HG03060 (cell line): ENCODE measurements at regions not wholly inside any gene's neighbourhood (a gene's known extent, or its start where the extent isn't known, plus 50 kb on each side); places are given as distances from the start of the nearest gene placed in this dataset.
"Not testable (repeated sequence)": the region's sequence is repeated elsewhere in the genome, so short reads cannot be mapped to it uniquely, and the experiment has no call there.

Source experiments
- ATAC-seq: cut with Tn5 transposase; IDR thresholded peaks from one replicate; pipeline ENCODE4 v1.9.1; 2021; ENCODE audit warnings: low read depth, moderate number of reproducible peaks; ENCODE audit not compliant: unreplicated experiment

- ATAC-seq, result no peak
Observed at GRCh38 chr4:82248903-82249632, 124.7 kb downstream of the HNRNPD start.

GRCh38 chr4:82247629-82248028 lies 126.2 kb downstream of the HNRNPD start:
- ATAC-seq, result no peak

- ATAC-seq, result no peak
Observed at GRCh38 chr4:82247171-82247570, 126.6 kb downstream of the HNRNPD start.

GRCh38 chr4:82241534-82241933 lies 132.3 kb downstream of the HNRNPD start:
- ATAC-seq, result no peak

- ATAC-seq, result no peak
Observed at GRCh38 chr4:82240410-82240809, 133.4 kb downstream of the HNRNPD start.

GRCh38 chr4:82237142-82237541 lies 136.6 kb downstream of the HNRNPD start:
- ATAC-seq, result not testable (repeated sequence)

GRCh38 chr4:82235346-82235745 lies 138.4 kb downstream of the HNRNPD start:
- ATAC-seq, result no peak

- ATAC-seq, result no peak
Observed at GRCh38 chr4:82232891-82233290, 140.9 kb downstream of the HNRNPD start.

GRCh38 chr4:82231806-82232205 lies 142.0 kb downstream of the HNRNPD start:
- no peak for ATAC-seq

GRCh38 chr4:82230306-82230705 lies 143.5 kb downstream of the HNRNPD start:
- ATAC-seq, result no peak

- no peak for ATAC-seq
Observed at GRCh38 chr4:82225030-82225429, 148.8 kb downstream of the HNRNPD start.

- no peak for ATAC-seq
Observed at GRCh38 chr4:82223715-82224114, 150.1 kb downstream of the HNRNPD start.

GRCh38 chr4:82219346-82219745 lies 154.4 kb downstream of the HNRNPD start:
- ATAC-seq, result no peak

- no peak for ATAC-seq
Observed at GRCh38 chr4:82217986-82218715, 155.6 kb downstream of the HNRNPD start.

GRCh38 chr4:82216219-82216618 lies 157.6 kb downstream of the HNRNPD start:
- ATAC-seq, result no peak

- no peak for ATAC-seq
Observed at GRCh38 chr4:82215800-82216199, 158.0 kb downstream of the HNRNPD start.

- ATAC-seq, result no peak
Observed at GRCh38 chr4:82215039-82215438, 158.8 kb downstream of the HNRNPD start.

GRCh38 chr4:82213485-82214417 lies 160.0 kb downstream of the HNRNPD start:
- ATAC-seq, result no peak

- ATAC-seq, result no peak
Observed at GRCh38 chr4:82201805-82202641, 171.8 kb downstream of the HNRNPD start.

GRCh38 chr4:82201303-82201702 lies 172.5 kb downstream of the HNRNPD start:
- no peak for ATAC-seq
